ENCODE measurements at regions not wholly inside any gene's neighbourhood (a gene's known extent, or its start where the extent isn't known, plus 50 kb on each side); places are given as distances from the start of the nearest gene placed in this dataset.

- TF ChIP-seq CTCF (conservative IDR thresholded peaks at IDR 0.05 in 1 of 2, IDR thresholded peaks at IDR 0.05 in 1 of 2; ENCODE audit: low read depth in 1 of 2, low read length in 2 of 2): no peak
- no peak for TF ChIP-seq EZH2 (IDR thresholded peaks at IDR 0.05; ENCODE audit: low read length, missing control alignments)
Observed at GRCh38 chr1:221075911-221076310, 196.7 kb downstream of the HLX start.
